HepG2 (cell line): ENCODE measurements at regions not wholly inside any gene's neighbourhood (a gene's known extent, or its start where the extent isn't known, plus 50 kb on each side); places are given as distances from the start of the nearest gene placed in this dataset.

ENCODE experiments used
- ATAC-seq: fragments of 200-7000 bp; cut with Tn5 transposase; 3 replicates; pipeline ENCODE4 v1.9.1; 2020; ENCODE audit warnings: mild to moderate bottlenecking, moderate library complexity
- BruUV-seq: library from RNA; stranded (reverse); fragments of 400-500 nt; replicated peaks from 2 replicates; lab custom pipeline; 2021; lab: Mats Ljungman, UMichigan
- CTCF ChIA-PET: fragments of 300-600 bp; formaldehyde crosslinking; extraction: SDS; loops from one replicate; lab custom pipeline; 2021; ENCODE audit warnings: low total read pairs, inconsistent platforms, low intra/inter-chr PET ratio; lab: Yijun Ruan, JAX
- POLR2A ChIA-PET: fragments of 350-600 bp; sonication (Branson Sonifier 250); formaldehyde crosslinking; loops from one replicate; lab custom pipeline; 2020; ENCODE audit warnings: antibody characterized with exemption, inconsistent platforms; lab: Yijun Ruan, JAX
- DNase-seq: peaks from one replicate; pipeline ENCODE4 v3.0.0-alpha.2; 2015; ENCODE audit warnings: low spot score
- FAIRE-seq: peaks from 3 replicates; lab custom pipeline; 2011; peaks lifted over from hg19 to GRCh38; lab: Jason Lieb, UNC
- H2AFZ ChIP-seq: one replicate; pipeline ENCODE4 v1.6.1; 2011; ENCODE audit warnings: low read length, inconsistent platforms
- H3K27ac ChIP-seq: fragments of 300-600 bp; 3 replicates; pipeline ENCODE4 v1.8.0; 2011; ENCODE audit warnings: mixed run types, mild to moderate bottlenecking, mixed read lengths, low read length, inconsistent platforms; ENCODE audit not compliant: insufficient read depth; ENCODE audit errors: extremely low read length
- H3K27me3 ChIP-seq, 2 experiments: fragments of 200-600 bp in 1 of 2; 2 replicates in 1 of 2; 3 replicates in 1 of 2; pipeline versions ENCODE4 v1.6.0 to v1.8.0; 2011; ENCODE audit warnings: low read length in 2 of 2, mild to moderate bottlenecking in 2 of 2, moderate library complexity in 2 of 2, inconsistent platforms in 1 of 2; ENCODE audit not compliant: insufficient read depth in 2 of 2, control insufficient read depth in 1 of 2
- H3K36me3 ChIP-seq, 2 experiments: fragments of 200-600 bp in 1 of 2; replicated peaks in 1 of 2; 2 replicates in 1 of 2; 3 replicates in 1 of 2; pipeline versions ENCODE4 v1.5.1 to v1.8.0; 2011; ENCODE audit warnings: low read length in 2 of 2, inconsistent platforms in 1 of 2; ENCODE audit not compliant: insufficient read depth in 2 of 2, control insufficient read depth in 1 of 2
- H3K4me1 ChIP-seq: 2 replicates; pipeline ENCODE4 v1.5.1; 2012; ENCODE audit warnings: low read length, inconsistent platforms; ENCODE audit not compliant: insufficient read depth
- H3K4me2 ChIP-seq: 2 replicates; pipeline ENCODE4 v1.6.0; 2011; ENCODE audit warnings: low read depth, low read length, inconsistent platforms
- H3K4me3 ChIP-seq, 3 experiments: fragments of 200-600 bp in 1 of 3; sonication (generic), shearing (Covaris generic) in 1 of 3; replicated peaks in 1 of 3; 2 replicates each; pipeline ENCODE4 v1.5.1; 2011 to 2016; ENCODE audit warnings: low read length in 3 of 3, inconsistent platforms in 2 of 3, low read depth in 2 of 3, mild to moderate bottlenecking in 2 of 3, control low read depth in 1 of 3, mixed read lengths in 1 of 3; ENCODE audit not compliant: insufficient read depth in 1 of 3
- H3K79me2 ChIP-seq: one replicate; pipeline ENCODE4 v1.6.1; 2011; ENCODE audit warnings: low read length, inconsistent platforms; ENCODE audit not compliant: insufficient read depth
- H3K9ac ChIP-seq: 2 replicates; pipeline ENCODE4 v1.6.0; 2011; ENCODE audit warnings: mild to moderate bottlenecking, low read depth, low read length, inconsistent platforms; ENCODE audit not compliant: insufficient read depth
- H3K9me3 ChIP-seq: 2 replicates; pipeline ENCODE4 v1.5.1; 2012; ENCODE audit warnings: mild to moderate bottlenecking, low read length
- H4K20me1 ChIP-seq: 2 replicates; pipeline ENCODE4 v1.6.0; 2011; ENCODE audit warnings: inconsistent platforms, mild to moderate bottlenecking, low read length, moderate library complexity; ENCODE audit not compliant: insufficient read depth
- JUN ChIP-seq: sonication (generic); formaldehyde crosslinking; IDR thresholded peaks from 2 replicates; pipeline ENCODE4 v1.4.0; 2020; ENCODE audit warnings: mild to moderate bottlenecking, missing genetic modification reagents
- KDM2A ChIP-seq: sonication (generic); formaldehyde crosslinking; IDR thresholded peaks from 2 replicates; pipeline ENCODE4 v1.4.0; 2020; ENCODE audit warnings: low read depth, missing genetic modification reagents, borderline replicate concordance
- NR2F2 ChIP-seq: IDR thresholded peaks from 2 replicates; pipeline ENCODE4 v1.6.1; 2012; ENCODE audit warnings: low read depth, inconsistent platforms, borderline replicate concordance
- RCOR2 ChIP-seq: IDR thresholded peaks from 2 replicates; pipeline ENCODE4 v1.6.1; 2016; ENCODE audit warnings: missing biosample characterization, missing genetic modification reagents
- REPIN1 ChIP-seq: sonication (generic); formaldehyde crosslinking; IDR thresholded peaks from 2 replicates; pipeline ENCODE4 v1.8.0; 2022; ENCODE audit warnings: missing genetic modification reagents, low read depth, mild to moderate bottlenecking, borderline replicate concordance
- ZFY ChIP-seq: sonication (generic); formaldehyde crosslinking; IDR thresholded peaks from 2 replicates; pipeline ENCODE4 v1.4.0; 2020; ENCODE audit warnings: missing genetic modification reagents
- ZNF180 ChIP-seq: sonication (generic); formaldehyde crosslinking; IDR thresholded peaks from 2 replicates; pipeline ENCODE4 v1.4.0; 2020; ENCODE audit warnings: low read depth, missing genetic modification reagents, borderline replicate concordance
- ZNF24 ChIP-seq: fragments of 450-650 bp; IDR thresholded peaks from 2 replicates; pipeline ENCODE4 v1.6.1; 2017; ENCODE audit warnings: antibody characterized with exemption, mild to moderate bottlenecking
- ZNF263 ChIP-seq: sonication (generic); formaldehyde crosslinking; IDR thresholded peaks from 2 replicates; pipeline ENCODE4 v1.4.0; 2020; ENCODE audit warnings: missing genetic modification reagents
- ZNF704 ChIP-seq: sonication (generic); formaldehyde crosslinking; IDR thresholded peaks from 2 replicates; pipeline ENCODE4 v1.8.1; 2023; ENCODE audit warnings: mild to moderate bottlenecking, inconsistent platforms, moderate library complexity, missing genetic modification reagents, borderline replicate concordance
- ZNF761 ChIP-seq: sonication (generic); formaldehyde crosslinking; conservative IDR thresholded peaks from 2 replicates; pipeline ENCODE4 v1.4.0; 2020; ENCODE audit warnings: mild to moderate bottlenecking, missing genetic modification reagents
- ZNF773 ChIP-seq: sonication (generic); formaldehyde crosslinking; IDR thresholded peaks from 2 replicates; pipeline ENCODE4 v1.4.0; 2020; ENCODE audit warnings: missing genetic modification reagents, borderline replicate concordance
- ZSCAN12 ChIP-seq: sonication (generic); formaldehyde crosslinking; IDR thresholded peaks from 2 replicates; pipeline ENCODE4 v1.9.0; 2021; ENCODE audit warnings: mild to moderate bottlenecking, missing genetic modification reagents
- ZSCAN20 ChIP-seq: sonication (generic); formaldehyde crosslinking; IDR thresholded peaks from 2 replicates; pipeline ENCODE4 v1.4.0; 2020; ENCODE audit warnings: missing genetic modification reagents, mild to moderate bottlenecking, borderline replicate concordance
- WGBS: methylation state at CpG from one replicate; pipeline ENCODE4 v1.1.6; 2017; ENCODE audit warnings: low lambda C conversion rate; 5-methylcytosine and 5-hydroxymethylcytosine counted together
- in situ Hi-C: cut with HindIII; loops from 2 replicates; pipeline ENCODE4 v1.10.0; 2017; ENCODE audit warnings: low pct_unique_long_range_greater_than_20kb; ENCODE audit not compliant: extremely low pct_ligation_motif_present
- intact Hi-C: fragments of 100-400 bp; cut with micrococcal nuclease; formaldehyde crosslinking; loops from one replicate; pipeline ENCODE4 v1.10.0; 2022; ENCODE audit not compliant: unreplicated experiment
- TF ChIP-seq, protein P1 (sequence below): sonication (generic); formaldehyde crosslinking; IDR thresholded peaks from 2 replicates; pipeline ENCODE4 v1.5.0; 2020; ENCODE audit warnings: missing genetic modification reagents, mild to moderate bottlenecking, borderline replicate concordance
- TF ChIP-seq, protein P2 (sequence below): sonication (generic); formaldehyde crosslinking; IDR thresholded peaks from 2 replicates; pipeline ENCODE4 v1.8.0; 2022; ENCODE audit warnings: missing genetic modification reagents, low read depth, mild to moderate bottlenecking, borderline replicate concordance
- TF ChIP-seq, protein P3 (sequence below): sonication (generic); formaldehyde crosslinking; IDR thresholded peaks from 2 replicates; pipeline ENCODE4 v1.4.0; 2020; ENCODE audit warnings: mild to moderate bottlenecking, missing genetic modification reagents

- Histone ChIP-seq H3K27ac (no peak overlapping the region), H4K20me1 (no peaks in the 10 kb centered on the region), H3K9ac (no peak overlapping the region), H3K4me3 (no peak overlapping the region), H3K4me2 (no peak overlapping the region), H3K27me3 (no peaks in the 10 kb centered on the region), H3K36me3 (no peaks in the 10 kb centered on the region), H3K79me2 (no peaks in the 10 kb centered on the region), H3K4me1 (no peaks in the 10 kb centered on the region), H2AFZ (no peak overlapping the region)
- FAIRE-seq, result no peak
- in situ Hi-C loops, result no loop called here
- ATAC-seq, result no peak
- no TSS peak for BruUV-seq
- DNase-seq, result no peak
- TF ChIP-seq JUN (CRISPR knock-in tag) (no peak), NR2F2 (no peak), ZNF24 (no peak), REPIN1 (no peak), RCOR2 (CRISPR knock-in tag) (no peak), ZNF263 (CRISPR knock-in tag) (no peak), ZNF761 (CRISPR knock-in tag) (no peak)
- TF ChIP-seq, protein P1, sequence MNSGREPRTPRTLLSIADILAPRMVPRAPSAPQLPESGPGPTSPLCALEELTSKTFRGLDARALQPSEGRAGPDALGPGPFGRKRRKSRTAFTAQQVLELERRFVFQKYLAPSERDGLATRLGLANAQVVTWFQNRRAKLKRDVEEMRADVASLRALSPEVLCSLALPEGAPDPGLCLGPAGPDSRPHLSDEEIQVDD (CRISPR knock-in tag), result no peak
- TF ChIP-seq, all 625 proteins: peak for 0
- intact Hi-C loops, result no loop called here
- 45% methylated on average over 3 of the region's 3 CpGs for WGBS
- no peaks in the 10 kb centered on the region for H3K9me3 ChIP-seq
- CTCF ChIA-PET, result no interaction called here
- POLR2A ChIA-PET, result no interaction called here
Measured at GRCh38 chr2:150544731-150545130, 57.3 kb upstream of the RND3 start.

- Histone ChIP-seq H2AFZ (no peak overlapping the region), H3K4me2 (no peak overlapping the region), H4K20me1 (no peaks in the 10 kb centered on the region), H3K4me1 (no peaks in the 10 kb centered on the region), H3K9me3 (no peaks in the 10 kb centered on the region), H3K4me3 (no peak overlapping the region), H3K27ac (no peak overlapping the region), H3K79me2 (no peaks in the 10 kb centered on the region), H3K27me3 (no peaks in the 10 kb centered on the region), H3K9ac (no peak overlapping the region), H3K36me3 (no peaks in the 10 kb centered on the region)
- intact Hi-C loops, result no loop called here
- no peak for ATAC-seq
- in situ Hi-C loops, result no loop called here
- CTCF ChIA-PET, result no interaction called here
- DNase-seq, result no peak
- FAIRE-seq, result no peak
- no TSS peak for BruUV-seq
- POLR2A ChIA-PET, result no interaction called here
- 90% methylated on average over 29 of the region's 30 CpGs for WGBS
- TF ChIP-seq ZNF773 (CRISPR knock-in tag), result no peak
- TF ChIP-seq, protein P2, sequence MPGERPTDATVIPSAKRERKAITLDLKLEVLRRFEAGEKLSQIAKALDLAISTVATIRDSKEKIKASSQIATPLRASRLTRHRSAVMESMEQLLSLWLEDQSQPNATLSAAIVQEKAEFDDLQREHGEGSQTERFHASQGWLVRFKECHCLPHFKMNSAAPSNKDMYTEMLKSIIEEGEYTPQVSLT, result no peak
- TF ChIP-seq ZNF180 (CRISPR knock-in tag), result no peak
- TF ChIP-seq ZFY, result no peak
- no peak for TF ChIP-seq ZSCAN20 (CRISPR knock-in tag)
- TF ChIP-seq, protein P3, sequence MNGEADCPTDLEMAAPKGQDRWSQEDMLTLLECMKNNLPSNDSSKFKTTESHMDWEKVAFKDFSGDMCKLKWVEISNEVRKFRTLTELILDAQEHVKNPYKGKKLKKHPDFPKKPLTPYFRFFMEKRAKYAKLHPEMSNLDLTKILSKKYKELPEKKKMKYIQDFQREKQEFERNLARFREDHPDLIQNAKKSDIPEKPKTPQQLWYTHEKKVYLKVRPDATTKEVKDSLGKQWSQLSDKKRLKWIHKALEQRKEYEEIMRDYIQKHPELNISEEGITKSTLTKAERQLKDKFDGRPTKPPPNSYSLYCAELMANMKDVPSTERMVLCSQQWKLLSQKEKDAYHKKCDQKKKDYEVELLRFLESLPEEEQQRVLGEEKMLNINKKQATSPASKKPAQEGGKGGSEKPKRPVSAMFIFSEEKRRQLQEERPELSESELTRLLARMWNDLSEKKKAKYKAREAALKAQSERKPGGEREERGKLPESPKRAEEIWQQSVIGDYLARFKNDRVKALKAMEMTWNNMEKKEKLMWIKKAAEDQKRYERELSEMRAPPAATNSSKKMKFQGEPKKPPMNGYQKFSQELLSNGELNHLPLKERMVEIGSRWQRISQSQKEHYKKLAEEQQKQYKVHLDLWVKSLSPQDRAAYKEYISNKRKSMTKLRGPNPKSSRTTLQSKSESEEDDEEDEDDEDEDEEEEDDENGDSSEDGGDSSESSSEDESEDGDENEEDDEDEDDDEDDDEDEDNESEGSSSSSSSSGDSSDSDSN (CRISPR knock-in tag), result no peak
- no peak for TF ChIP-seq ZSCAN12 (CRISPR knock-in tag)
- no peak for TF ChIP-seq ZNF704
- TF ChIP-seq KDM2A, result no peak
- TF ChIP-seq, all 625 proteins: peak for 0
Measured at GRCh38 chr2:150542692-150543091, 55.2 kb upstream of the RND3 start.
